ENCODE measurements at regions not wholly inside any gene's neighbourhood (a gene's known extent, or its start where the extent isn't known, plus 50 kb on each side); places are given as distances from the start of the nearest gene placed in this dataset.

DNA sequence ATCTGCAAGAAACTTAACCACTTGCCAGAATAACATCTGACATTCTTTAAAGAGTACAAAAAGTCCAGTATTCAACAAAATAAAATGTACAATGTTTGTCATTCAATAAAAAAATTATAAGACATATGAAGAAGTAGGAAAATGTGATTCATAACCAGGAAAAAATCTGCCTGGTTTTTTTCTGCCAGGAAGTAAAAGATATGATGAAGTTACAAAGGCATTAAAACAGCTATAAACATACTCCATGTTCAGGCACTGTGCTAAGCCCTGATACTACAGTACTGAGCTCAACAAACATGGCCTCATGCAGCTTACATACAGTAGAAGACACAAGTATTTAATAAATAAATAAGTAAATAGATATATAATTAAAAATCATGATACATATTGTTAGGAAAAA is 178.4 kb upstream of the STT3B start (continued):
- TF ChIP-seq ETS1 (IDR thresholded peaks at IDR 0.05), result no peak
- TF ChIP-seq EZH2phosphoT487 (IDR thresholded peaks at IDR 0.05; ENCODE audit: unreplicated experiment), result no peak
- TF ChIP-seq ZNF331 (CRISPR knock-in tag; IDR thresholded peaks at IDR 0.05; ENCODE audit: low read depth), result no peak

DNA sequence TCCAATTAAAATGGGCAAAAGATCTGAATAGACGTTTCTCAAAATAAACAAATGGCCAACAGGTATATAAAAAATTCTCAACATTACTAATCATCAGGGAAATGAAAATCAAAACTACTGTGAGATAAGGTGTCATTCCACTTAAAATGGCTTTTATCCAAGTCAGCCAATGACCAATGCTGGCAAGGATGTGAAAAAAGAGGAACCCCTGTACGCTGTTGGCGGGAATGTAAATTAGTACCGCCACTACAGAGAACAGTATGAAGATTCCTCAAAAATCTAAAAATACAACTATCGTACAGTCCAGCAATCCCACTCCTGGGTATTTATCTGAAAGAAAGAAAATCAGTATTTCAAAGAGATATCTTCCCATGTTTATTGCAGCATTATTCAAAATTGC is 176.9 kb upstream of the STT3B start:
- H3K9me3 Mint-ChIP-seq, result peaks cover 5% of the 10 kb centered on the region; the same call in 1 of the 3 replicates

More for the DNA sequence above, 176.9 kb upstream of the STT3B start:
- Histone ChIP-seq H3K36me3 (ENCODE audit: insufficient read depth) (no peaks in the 10 kb centered on the region), H3K9me2 (ENCODE audit: insufficient read depth) (peaks cover 10% of the 10 kb centered on the region), H3K4me1 (ENCODE audit: insufficient read depth) (0 out of 2 replicates have a peak, but pooled peaks cover 5% of the 10 kb centered on the region), H3K27ac (ENCODE audit: low read depth) (no peak overlapping the region), H4K20me1 (replicated peaks; ENCODE audit: insufficient read depth) (no peaks in the 10 kb centered on the region), H3K27me3 (ENCODE audit: insufficient read depth) (no peaks in the 10 kb centered on the region), H3K4me2 (no peak overlapping the region), H3K4me3 (no peak overlapping the region), H3F3A (replicated peaks; ENCODE audit: low read depth) (no peaks in the 10 kb centered on the region), H3K79me2 (replicated peaks; ENCODE audit: insufficient read depth) (no peaks in the 10 kb centered on the region), H2AFZ (no peak overlapping the region)
- Mint-ChIP-seq H3K36me3 (ENCODE audit: low read depth) (peaks cover 6% of the 10 kb centered on the region; the same call in 2 of the 3 replicates), H3K4me3 (no peak overlapping the region), H3K27ac (no peak overlapping the region), H3K27me3 (ENCODE audit: insufficient read depth, low read depth, poor library complexity) (peaks cover 2% of the 10 kb centered on the region), H3K4me1 (peaks cover 6% of the 10 kb centered on the region)
- ATAC-seq, result no peak
- no peak for DNase-seq (ENCODE audit: low spot score)
- TF ChIP-seq, protein P1, sequence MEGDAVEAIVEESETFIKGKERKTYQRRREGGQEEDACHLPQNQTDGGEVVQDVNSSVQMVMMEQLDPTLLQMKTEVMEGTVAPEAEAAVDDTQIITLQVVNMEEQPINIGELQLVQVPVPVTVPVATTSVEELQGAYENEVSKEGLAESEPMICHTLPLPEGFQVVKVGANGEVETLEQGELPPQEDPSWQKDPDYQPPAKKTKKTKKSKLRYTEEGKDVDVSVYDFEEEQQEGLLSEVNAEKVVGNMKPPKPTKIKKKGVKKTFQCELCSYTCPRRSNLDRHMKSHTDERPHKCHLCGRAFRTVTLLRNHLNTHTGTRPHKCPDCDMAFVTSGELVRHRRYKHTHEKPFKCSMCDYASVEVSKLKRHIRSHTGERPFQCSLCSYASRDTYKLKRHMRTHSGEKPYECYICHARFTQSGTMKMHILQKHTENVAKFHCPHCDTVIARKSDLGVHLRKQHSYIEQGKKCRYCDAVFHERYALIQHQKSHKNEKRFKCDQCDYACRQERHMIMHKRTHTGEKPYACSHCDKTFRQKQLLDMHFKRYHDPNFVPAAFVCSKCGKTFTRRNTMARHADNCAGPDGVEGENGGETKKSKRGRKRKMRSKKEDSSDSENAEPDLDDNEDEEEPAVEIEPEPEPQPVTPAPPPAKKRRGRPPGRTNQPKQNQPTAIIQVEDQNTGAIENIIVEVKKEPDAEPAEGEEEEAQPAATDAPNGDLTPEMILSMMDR (conservative IDR thresholded peaks at IDR 0.05; ENCODE audit: low read depth in 2 of 2), result no peak
- TF ChIP-seq REST (IDR thresholded peaks at IDR 0.05; ENCODE audit: unreplicated experiment) (no peak), JUNB (IDR thresholded peaks at IDR 0.05; ENCODE audit: unreplicated experiment) (no peak), EZH2 (IDR thresholded peaks at IDR 0.05; ENCODE audit: low read depth, unreplicated experiment) (no peak), ZNF462 (CRISPR knock-in tag; IDR thresholded peaks at IDR 0.05) (no peak), ZNF114 (CRISPR knock-in tag; IDR thresholded peaks at IDR 0.05) (no peak), NANOG (IDR thresholded peaks at IDR 0.05; ENCODE audit: borderline replicate concordance) (no peak), ETS1 (IDR thresholded peaks at IDR 0.05) (no peak), POLR2AphosphoS5 (IDR thresholded peaks at IDR 0.05; ENCODE audit: low read depth) (no peak), EZH2phosphoT487 (IDR thresholded peaks at IDR 0.05; ENCODE audit: unreplicated experiment) (no peak)
